ENCODE measurements at regions not wholly inside any gene's neighbourhood (a gene's known extent, or its start where the extent isn't known, plus 50 kb on each side); places are given as distances from the start of the nearest gene placed in this dataset.

DNA sequence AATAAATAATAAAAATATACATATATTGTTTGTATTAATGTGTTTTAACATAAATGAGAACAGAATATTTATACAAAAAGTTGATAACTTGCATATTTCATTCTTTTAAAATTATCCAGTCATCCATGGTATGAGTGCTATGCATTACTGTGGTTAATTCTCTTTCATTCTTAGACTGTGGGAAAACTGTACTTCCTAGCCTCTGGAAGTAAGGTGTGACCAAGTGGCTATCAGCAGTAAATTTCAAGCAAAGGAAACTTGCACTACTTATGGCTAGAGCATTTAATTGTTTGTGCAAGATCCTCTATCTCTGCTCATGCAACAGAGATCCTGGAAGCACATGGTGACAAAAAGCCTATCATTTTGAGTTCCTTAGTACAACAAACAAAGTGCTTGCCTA lies 1054.5 kb upstream of the PABPC4L start:
- no peak for TF ChIP-seq EZH2phosphoT487 (IDR thresholded peaks at IDR 0.05; ENCODE audit: insufficient read depth, low read depth)
- no peak for TF ChIP-seq EZH2 (IDR thresholded peaks at IDR 0.05; ENCODE audit: insufficient read depth, poor library complexity, severe bottlenecking)

All from GM23248 (cell line).